UCSD-AML1 (cell line): ENCODE measurements at regions not wholly inside any gene's neighbourhood (a gene's known extent, or its start where the extent isn't known, plus 50 kb on each side); places are given as distances from the start of the nearest gene placed in this dataset.
A peak's percentile ranks its signal among the peaks of the same experiment; 100 is the strongest.
"Not testable (repeated sequence)": the region's sequence is repeated elsewhere in the genome, so short reads cannot be mapped to it uniquely, and the experiment has no call there.

Experiments used
- DNase-seq: peaks from one replicate; lab custom pipeline; 2025; ENCODE audit not compliant: unreplicated experiment; lab: John Stamatoyannopoulos, UW

DNA sequence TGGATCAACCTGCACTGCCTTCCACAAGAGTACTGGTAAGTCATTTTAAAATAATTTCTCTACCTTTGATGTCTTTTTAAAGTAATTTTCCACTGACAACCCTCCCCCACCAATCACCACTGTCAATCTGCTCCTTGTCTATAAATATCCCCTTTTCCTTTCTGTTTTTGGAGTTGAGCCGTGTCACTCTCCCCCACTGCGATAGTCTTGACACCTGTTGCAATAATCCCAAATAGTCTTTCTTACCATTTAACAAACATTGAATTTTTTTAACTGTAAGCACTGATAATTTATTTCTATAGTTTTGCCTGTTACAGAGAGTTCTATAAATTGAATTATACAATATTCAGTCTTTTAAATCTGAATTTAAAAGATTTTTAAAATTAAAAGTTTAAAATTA is 420.9 kb downstream of the COL11A1 start:
- DNase-seq = no peak

DNA sequence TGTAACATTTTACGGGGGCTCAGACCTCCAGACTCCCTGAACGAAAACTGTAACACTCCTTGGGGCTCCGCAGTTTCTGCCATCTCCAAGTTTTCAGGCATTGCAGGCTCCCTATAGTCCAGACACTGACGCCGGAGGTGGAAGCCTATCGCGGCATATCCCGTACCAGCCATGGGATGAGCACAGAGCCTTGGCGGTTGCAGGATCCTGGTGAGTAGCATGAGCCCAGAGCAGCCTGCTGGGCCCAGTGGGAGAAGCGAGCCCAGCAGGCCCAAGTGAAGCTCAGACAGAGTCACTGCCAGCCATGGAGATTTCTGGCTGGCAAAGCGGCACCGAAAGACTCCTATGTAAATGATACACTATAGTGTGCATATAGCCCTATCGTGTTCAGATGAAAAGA is 446.8 kb downstream of the COL11A1 start:
- DNase-seq = peak; percentile 2

DNA sequence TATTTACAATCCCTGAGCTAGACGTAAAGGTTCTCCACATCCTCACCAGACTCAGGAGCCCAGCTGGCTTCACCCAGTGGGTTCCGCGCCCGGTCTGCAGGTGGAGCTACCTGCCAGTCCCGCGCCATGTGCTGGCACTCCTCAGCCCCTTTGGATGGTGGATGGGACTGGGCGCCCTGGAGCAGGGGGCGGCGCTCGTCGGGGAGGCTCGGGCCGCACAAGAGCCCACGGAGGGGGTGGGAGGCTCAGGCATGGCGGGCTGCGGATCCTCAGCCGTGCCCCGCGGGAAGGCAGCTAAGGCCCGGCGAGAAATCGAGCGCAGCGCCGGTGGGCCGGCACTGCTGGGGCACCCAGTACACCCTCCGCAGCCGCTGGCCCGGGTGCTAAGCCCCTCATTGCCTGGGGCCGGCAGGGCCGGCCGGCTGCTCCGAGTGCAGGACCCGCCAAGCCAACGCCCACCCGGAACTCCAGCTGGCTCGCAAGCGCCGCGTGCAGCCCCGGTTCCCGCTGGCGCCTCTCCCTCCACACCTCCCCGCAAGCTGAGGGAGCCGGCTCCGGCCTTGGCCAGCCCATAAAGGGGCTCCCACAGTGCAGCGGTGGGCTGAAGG is 448.3 kb downstream of the COL11A1 start:
- not testable (repeated sequence) for DNase-seq

DNA sequence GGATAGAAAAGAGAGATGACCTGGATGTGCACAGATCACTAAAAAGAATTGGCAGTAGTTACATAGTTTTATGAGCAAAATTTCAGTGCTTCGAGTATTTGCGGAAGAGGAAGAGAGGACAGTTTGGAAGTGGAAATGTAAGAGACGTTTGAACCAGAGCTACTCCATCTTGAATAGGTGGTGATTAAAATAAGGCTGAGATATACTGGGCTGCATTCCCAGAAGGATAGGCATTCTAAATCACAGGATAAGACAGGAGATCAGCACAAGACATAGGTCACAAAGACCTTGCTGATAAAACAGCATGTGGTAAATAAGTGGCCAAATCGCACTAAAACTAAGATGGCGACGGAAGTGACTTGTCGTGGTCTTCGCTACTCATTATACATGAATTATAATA is 453.3 kb downstream of the COL11A1 start:
- DNase-seq = no peak

- no peak for DNase-seq
Measured at GRCh38 chr1:102640872-102641271, 467.4 kb downstream of the COL11A1 start.

- no peak for DNase-seq
Measured at GRCh38 chr1:102640312-102640711, 468.0 kb downstream of the COL11A1 start.

- no peak for DNase-seq
Measured at GRCh38 chr1:102631691-102632090, 476.6 kb downstream of the COL11A1 start.

GRCh38 chr1:102630041-102630440 is 478.3 kb downstream of the COL11A1 start:
- no peak for DNase-seq

DNA sequence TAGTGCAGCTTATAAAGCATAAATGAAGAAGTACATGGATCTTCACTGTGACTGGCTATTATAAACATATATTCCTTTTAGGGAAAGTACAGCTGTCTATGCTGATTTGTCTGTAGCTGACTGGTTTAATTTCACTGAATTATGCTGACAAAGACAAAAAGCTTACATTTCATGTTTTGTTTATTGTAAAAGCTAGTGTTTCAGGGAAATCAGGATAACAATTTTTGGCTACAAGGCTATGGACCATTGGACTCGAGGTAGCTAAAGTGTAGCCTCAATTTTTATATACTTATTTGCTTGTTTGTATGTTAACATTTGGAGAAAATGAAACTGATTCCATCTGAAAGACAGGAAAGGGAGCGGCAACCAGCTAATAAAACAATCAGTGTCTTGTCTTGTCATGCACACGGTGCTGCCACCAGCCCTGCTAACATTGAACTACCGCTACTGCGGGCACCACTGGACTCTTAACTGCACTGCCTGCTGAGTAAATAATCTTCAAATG is 480.2 kb downstream of the COL11A1 start:
- DNase-seq = no peak

DNA sequence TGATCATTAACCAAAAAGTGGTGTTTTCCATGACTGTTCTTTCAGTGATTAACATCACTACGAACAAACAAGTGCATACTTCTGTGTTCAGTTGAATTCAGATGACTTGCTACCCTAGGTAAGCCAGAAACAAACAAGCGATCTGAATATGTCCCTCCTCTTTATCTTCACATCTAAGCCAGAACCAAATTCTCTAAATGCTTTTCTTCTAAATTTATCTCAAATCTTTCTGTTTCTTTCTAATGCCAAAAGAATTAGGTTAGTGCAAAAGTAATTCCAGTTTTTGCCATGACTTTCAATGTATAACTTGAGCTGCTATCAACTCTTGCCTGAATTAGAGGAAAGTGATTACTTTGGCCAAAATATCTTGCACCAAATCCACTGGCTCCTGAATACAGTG is 481.2 kb downstream of the COL11A1 start:
- DNase-seq = no peak

DNA sequence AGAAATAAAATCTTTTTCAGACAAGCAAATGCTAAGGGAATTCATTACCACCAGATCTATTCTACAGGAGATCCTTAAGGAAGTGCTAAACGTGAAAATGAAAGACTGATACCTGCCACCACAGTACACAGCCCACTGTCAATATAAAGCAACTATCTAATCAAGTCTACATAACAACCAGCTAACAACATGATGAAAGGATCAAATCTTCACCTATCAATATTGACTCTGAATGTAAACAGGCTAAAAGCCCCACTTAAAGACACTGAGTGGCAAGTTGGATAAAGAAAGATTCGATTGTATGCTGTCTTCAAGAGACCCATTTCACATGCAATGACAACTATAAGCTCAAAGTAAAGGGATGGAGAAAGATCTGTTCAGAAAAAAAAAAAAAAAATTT is 492.4 kb downstream of the COL11A1 start:
- DNase-seq = no peak

DNA sequence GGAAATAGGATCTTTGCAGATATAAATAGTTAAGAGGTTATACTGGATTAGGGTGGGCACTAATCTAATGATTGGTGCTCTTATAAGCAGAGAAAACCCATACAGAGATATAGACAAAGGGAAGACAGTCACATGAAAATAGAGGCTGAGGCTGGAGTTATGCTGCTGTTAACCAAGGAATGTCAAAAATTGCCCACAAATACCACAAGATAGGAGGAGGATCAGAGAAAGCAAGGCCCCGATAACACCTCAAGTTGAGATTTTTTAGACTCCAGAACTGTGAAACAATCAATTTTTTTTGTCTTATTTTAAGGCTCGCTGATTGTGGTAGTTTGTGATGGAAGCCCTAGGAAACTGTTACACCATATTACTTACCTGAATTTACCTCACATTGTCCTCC is 513.2 kb downstream of the COL11A1 start:
- DNase-seq = no peak

DNA sequence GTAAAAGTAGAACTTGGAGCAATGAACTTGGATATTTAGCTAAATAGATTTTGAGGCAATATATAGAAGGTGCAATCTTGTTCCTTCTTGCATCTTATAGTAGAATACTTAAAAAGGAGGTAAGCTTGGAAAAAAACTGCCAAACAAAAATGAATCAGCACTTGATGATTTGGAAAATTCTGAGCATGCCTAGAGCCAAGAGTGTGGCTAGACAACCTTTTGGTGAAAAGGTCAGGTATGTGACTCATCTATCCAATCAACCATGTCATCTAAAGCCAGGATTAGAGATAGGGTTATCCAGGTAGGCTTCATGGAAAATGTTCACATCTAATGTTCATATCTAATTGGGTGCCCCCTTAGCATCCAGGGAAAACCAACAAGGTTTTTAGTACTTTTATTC is 515.0 kb downstream of the COL11A1 start:
- no peak for DNase-seq

DNA sequence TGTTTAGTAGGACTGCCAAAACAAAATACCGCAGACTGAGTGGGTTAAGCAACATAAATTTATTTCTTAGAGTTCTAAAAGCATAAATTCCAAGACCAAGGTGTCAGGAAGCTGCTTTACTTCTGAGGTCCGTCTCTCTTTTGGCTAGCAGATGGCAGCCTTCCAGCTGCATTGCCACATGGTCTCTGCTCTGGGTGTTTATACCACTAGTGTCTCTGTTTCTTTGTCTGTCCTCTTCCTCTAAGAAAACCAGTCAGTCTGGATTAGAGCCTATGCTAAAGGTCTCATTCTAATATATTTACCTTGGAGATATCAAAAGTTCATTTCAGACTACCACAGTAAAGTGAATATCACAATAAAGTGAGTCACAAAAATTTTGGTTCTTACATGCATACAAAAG is 519.8 kb downstream of the COL11A1 start:
- DNase-seq = no peak

- DNase-seq = no peak
Measured at GRCh38 chr1:102586022-102586421, 522.3 kb downstream of the COL11A1 start.

- DNase-seq = no peak
Measured at GRCh38 chr1:102580806-102581205, 527.5 kb downstream of the COL11A1 start.

GRCh38 chr1:102578804-102579203 is 529.5 kb downstream of the COL11A1 start:
- no peak for DNase-seq

DNA sequence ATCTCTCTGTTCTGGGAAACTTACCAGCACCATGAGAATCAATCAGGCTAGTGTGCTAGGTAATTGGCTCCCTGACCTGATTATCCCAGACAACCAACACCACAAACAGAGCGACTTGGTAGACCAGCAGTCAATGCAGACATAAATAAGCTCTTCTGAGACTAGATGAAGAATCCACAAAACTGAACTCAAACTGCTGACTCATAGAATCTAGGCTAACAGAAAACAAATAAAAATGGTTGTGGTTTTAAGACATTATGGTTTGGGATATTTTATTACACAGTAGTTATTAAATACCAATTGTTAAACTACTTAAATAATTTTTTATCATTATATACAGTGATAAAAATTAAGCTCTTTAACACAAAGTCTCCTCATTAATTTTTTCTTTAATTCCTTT is 535.7 kb downstream of the COL11A1 start:
- no peak for DNase-seq

- DNase-seq = no peak
Measured at GRCh38 chr1:102566182-102566581, 542.1 kb downstream of the COL11A1 start.

- DNase-seq = no peak
Measured at GRCh38 chr1:102562380-102562779, 545.9 kb downstream of the COL11A1 start.

- peak; percentile 23 for DNase-seq
Measured at GRCh38 chr1:102550729-102551384, 554.1 kb upstream of the OLFM3 start.

- DNase-seq = no peak
Measured at GRCh38 chr1:102546251-102546650, 549.5 kb upstream of the OLFM3 start.
